ENCODE measurements at regions not wholly inside any gene's neighbourhood (a gene's known extent, or its start where the extent isn't known, plus 50 kb on each side); places are given as distances from the start of the nearest gene placed in this dataset.

DNA sequence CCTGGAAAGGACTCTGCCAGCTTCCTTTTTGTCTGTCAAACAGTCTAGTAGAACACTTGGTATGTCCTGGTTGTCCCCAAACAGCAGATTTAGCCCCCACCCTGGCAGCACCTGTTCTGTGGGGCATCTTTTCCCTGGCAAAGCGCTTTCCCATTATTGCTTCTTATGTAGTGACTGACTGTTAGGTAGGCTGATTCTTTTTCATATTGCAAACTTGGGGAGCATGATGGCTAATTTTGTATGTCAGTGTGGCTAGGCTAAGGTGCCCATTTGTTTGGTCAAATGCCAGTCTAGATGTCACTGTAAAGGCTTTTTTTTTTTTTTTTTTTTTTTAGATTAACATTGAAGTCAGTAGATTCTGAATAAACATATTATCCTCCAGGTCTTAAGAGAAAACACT, 140.2 kb downstream of the MYCN start:
- no peak overlapping the region for H3K9ac ChIP-seq
- no peak for TF ChIP-seq SMC3 (IDR thresholded peaks at IDR 0.05; ENCODE audit: low read depth, low read length)
- TF ChIP-seq FOSL2 (IDR thresholded peaks at IDR 0.05; ENCODE audit: borderline replicate concordance, low read depth), result no peak
- TF ChIP-seq RAD21 (IDR thresholded peaks at IDR 0.05; ENCODE audit: low read length), result no peak
- no peak for TF ChIP-seq TCF12 (IDR thresholded peaks at IDR 0.05)
- TF ChIP-seq USF2 (IDR thresholded peaks at IDR 0.05; ENCODE audit: borderline replicate concordance, low read depth, low read length), result no peak
- TF ChIP-seq USF1 (IDR thresholded peaks at IDR 0.05; ENCODE audit: borderline replicate concordance, low read depth), result no peak
- TF ChIP-seq PBX3 (IDR thresholded peaks at IDR 0.05), result no peak
- no peak for TF ChIP-seq MXI1 (IDR thresholded peaks at IDR 0.05; ENCODE audit: low read depth, low read length)
- no peak for TF ChIP-seq TAF1 (IDR thresholded peaks at IDR 0.05; ENCODE audit: borderline replicate concordance, low read depth, low read length)
- TF ChIP-seq, protein P1, sequence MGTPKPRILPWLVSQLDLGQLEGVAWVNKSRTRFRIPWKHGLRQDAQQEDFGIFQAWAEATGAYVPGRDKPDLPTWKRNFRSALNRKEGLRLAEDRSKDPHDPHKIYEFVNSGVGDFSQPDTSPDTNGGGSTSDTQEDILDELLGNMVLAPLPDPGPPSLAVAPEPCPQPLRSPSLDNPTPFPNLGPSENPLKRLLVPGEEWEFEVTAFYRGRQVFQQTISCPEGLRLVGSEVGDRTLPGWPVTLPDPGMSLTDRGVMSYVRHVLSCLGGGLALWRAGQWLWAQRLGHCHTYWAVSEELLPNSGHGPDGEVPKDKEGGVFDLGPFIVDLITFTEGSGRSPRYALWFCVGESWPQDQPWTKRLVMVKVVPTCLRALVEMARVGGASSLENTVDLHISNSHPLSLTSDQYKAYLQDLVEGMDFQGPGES (IDR thresholded peaks at IDR 0.05; ENCODE audit: low read depth, low read length), result no peak
- TF ChIP-seq CTCF (IDR thresholded peaks at IDR 0.05), result no peak
- no peak for TF ChIP-seq MEF2A (IDR thresholded peaks at IDR 0.05; ENCODE audit: borderline replicate concordance, low read depth)
- H3K9me2 ChIP-seq, result no peaks in the 10 kb centered on the region
- H3K4me1 ChIP-seq (ENCODE audit: control insufficient read depth in 1 of 2, insufficient read depth in 2 of 2, low read depth in 1 of 2, low read length in 1 of 2), result peaks cover 0 to 9% of the 10 kb centered on the region in 2 experiments; a peak in 1 of 4 replicates
- no peak for DNase-seq
- H3K36me3 ChIP-seq (replicated peaks in 1 of 2; ENCODE audit: control insufficient read depth in 1 of 2, insufficient read depth in 2 of 2, low read length in 1 of 2), result no peaks in the 10 kb centered on the region
- ChIA-PET CTCF (interaction anchor here (1.3 to 1.9 kb wide), 3 partner anchors 10 to 47 kb away, joined by 4 to 5 read pairs (median 4); no protein-coding TSS in a partner anchor), POLR2A (no interaction called here)
- no peaks in the 10 kb centered on the region for H3K79me2 ChIP-seq (ENCODE audit: insufficient read depth)
- no peaks in the 10 kb centered on the region for H3F3A ChIP-seq (replicated peaks; ENCODE audit: insufficient read depth)
- no peak overlapping the region for H3K27ac ChIP-seq (ENCODE audit: low read depth in 2 of 2, low read length in 1 of 2)
- no peaks in the 10 kb centered on the region for H3K27me3 ChIP-seq (ENCODE audit: insufficient read depth)
- WGBS (ENCODE audit: low lambda C conversion rate), result 41% methylated on average over 1 of the region's 1 CpG
- H3K4me2 ChIP-seq, result no peak overlapping the region
- no peaks in the 10 kb centered on the region for H4K20me1 ChIP-seq (ENCODE audit: insufficient read depth)
- H3K9me3 ChIP-seq, result no peaks in the 10 kb centered on the region
- H2AFZ ChIP-seq (ENCODE audit: low read depth), result no peak overlapping the region
- H3K4me3 ChIP-seq (ENCODE audit: low read depth in 2 of 2, low read length in 1 of 2), result no peak overlapping the region
